Loucy (cell line): ENCODE measurements at regions not wholly inside any gene's neighbourhood (a gene's known extent, or its start where the extent isn't known, plus 50 kb on each side); places are given as distances from the start of the nearest gene placed in this dataset.
"Not testable (repeated sequence)": the region's sequence is repeated elsewhere in the genome, so short reads cannot be mapped to it uniquely, and the experiment has no call there.

ENCODE experiments used
- EZH2phosphoT487 ChIP-seq: fragments of 200-600 bp; IDR thresholded peaks from 2 replicates; pipeline ENCODE4 v1.6.1; 2018; ENCODE audit warnings: antibody characterized with exemption, mild to moderate bottlenecking, moderate library complexity, borderline replicate concordance
- TF ChIP-seq, protein P1 (sequence below): fragments of 200-600 bp; sonication (generic); conservative IDR thresholded peaks from 2 replicates; pipeline ENCODE4 v1.5.1; 2014; ENCODE audit warnings: mild to moderate bottlenecking, antibody characterized with exemption, low read length

DNA sequence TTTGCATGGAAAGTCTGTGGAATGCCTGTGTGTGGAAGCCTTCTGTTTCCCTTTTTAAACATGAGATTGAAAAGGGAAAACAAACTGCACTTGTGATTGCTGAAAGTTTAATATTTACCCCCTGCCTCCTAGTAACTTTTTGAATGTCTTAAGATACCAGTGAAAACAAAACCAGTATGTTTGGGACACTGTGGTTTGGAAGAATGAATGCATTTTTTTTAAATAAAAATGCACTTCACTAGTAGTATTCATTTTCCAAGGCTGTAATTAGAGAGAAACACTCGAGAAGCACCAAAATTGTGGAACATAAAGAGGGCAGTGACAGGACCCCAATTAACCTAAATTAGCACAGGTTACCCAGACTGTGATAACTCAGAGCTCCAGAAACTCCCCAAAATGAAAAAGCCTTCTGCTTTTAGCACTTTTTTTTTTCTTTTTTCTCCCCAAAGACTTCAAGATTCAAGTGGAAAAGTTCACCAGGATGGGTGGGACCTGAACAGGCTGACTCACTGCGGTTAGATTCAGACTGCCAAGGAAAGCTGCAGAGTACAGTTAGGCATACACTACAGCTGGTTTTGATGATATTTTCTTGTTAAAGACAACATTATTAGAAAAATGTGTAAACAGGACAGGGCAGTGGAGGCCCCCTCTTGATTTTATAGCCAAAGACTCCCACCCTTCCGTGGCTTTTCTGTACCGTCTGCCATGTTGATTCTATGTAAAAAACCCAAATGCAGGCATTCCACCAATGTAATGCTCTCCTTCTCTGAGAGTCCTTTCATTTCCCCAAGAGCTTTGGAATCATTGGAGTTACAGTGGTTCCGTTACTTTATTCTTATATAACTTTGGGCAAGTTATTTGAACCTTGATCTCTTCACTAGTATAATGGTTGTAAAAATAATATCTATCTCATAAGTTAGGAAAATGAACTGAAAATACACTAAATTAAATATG lies 151.8 kb upstream of the NBPF9 start:
- TF ChIP-seq, protein P1, sequence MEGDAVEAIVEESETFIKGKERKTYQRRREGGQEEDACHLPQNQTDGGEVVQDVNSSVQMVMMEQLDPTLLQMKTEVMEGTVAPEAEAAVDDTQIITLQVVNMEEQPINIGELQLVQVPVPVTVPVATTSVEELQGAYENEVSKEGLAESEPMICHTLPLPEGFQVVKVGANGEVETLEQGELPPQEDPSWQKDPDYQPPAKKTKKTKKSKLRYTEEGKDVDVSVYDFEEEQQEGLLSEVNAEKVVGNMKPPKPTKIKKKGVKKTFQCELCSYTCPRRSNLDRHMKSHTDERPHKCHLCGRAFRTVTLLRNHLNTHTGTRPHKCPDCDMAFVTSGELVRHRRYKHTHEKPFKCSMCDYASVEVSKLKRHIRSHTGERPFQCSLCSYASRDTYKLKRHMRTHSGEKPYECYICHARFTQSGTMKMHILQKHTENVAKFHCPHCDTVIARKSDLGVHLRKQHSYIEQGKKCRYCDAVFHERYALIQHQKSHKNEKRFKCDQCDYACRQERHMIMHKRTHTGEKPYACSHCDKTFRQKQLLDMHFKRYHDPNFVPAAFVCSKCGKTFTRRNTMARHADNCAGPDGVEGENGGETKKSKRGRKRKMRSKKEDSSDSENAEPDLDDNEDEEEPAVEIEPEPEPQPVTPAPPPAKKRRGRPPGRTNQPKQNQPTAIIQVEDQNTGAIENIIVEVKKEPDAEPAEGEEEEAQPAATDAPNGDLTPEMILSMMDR = not testable (repeated sequence)
- TF ChIP-seq EZH2phosphoT487 = not testable (repeated sequence)
